ENCODE measurements at regions not wholly inside any gene's neighbourhood (a gene's known extent, or its start where the extent isn't known, plus 50 kb on each side); places are given as distances from the start of the nearest gene placed in this dataset.

- no peak for TF ChIP-seq CTCF (IDR thresholded peaks at IDR 0.05)
- intact Hi-C loops (cut with DNase I) = no loop called here
- ATAC-seq (no peak), DNase-seq (no peak)
- Histone ChIP-seq H3K4me3 (no peak overlapping the region), H3K9me3 (no peaks in the 10 kb centered on the region), H3K4me1 (peaks cover 0 to 31% (median 11%) of the 10 kb centered on the region in 9 donors), H3K36me3 (no peaks in the 10 kb centered on the region), H3K27ac (no peak overlapping the region), H3K27me3 (no peaks in the 10 kb centered on the region)
- WGBS, 2 donors = 70 to 74% methylated on average over 4 of the region's 4 CpGs
Measured at GRCh38 chr13:39954476-39954875, 299.0 kb downstream of the COG6 start.

- intact Hi-C loops (cut with DNase I) = no loop called here
- no peak for DNase-seq
- Histone ChIP-seq H3K36me3 (no peaks in the 10 kb centered on the region), H3K27me3 (no peaks in the 10 kb centered on the region), H3K27ac (no peak overlapping the region), H3K4me3 (no peak overlapping the region), H3K9me3 (no peaks in the 10 kb centered on the region), H3K4me1 (peaks cover 0 to 39% (median 11%) of the 10 kb centered on the region in 9 donors)
- no peak for ATAC-seq
- no peak for TF ChIP-seq CTCF (IDR thresholded peaks at IDR 0.05)
- 98 to 100% methylated on average over 1 of the region's 1 CpG for WGBS, 2 donors
Measured at GRCh38 chr13:39955560-39955959, 300.1 kb downstream of the COG6 start.

GRCh38 chr13:39956036-39956435 is 300.6 kb downstream of the COG6 start:
- H3K27ac ChIP-seq = no peak overlapping the region
- H3K9me3 ChIP-seq = no peaks in the 10 kb centered on the region
- no peak for DNase-seq
- no peaks in the 10 kb centered on the region for H3K27me3 ChIP-seq
- intact Hi-C loops (cut with DNase I) = no loop called here
- no peaks in the 10 kb centered on the region for H3K36me3 ChIP-seq
- 99 to 100% methylated on average over 2 of the region's 2 CpGs for WGBS, 2 donors
- peaks cover 0 to 37% (median 11%) of the 10 kb centered on the region in 9 donors for H3K4me1 ChIP-seq
- no peak for ATAC-seq
- no peak for TF ChIP-seq CTCF (IDR thresholded peaks at IDR 0.05)
- no peak overlapping the region for H3K4me3 ChIP-seq

GRCh38 chr13:39957868-39958677 is 302.6 kb downstream of the COG6 start:
- no peaks in the 10 kb centered on the region for H3K36me3 ChIP-seq
- intact Hi-C loops (cut with DNase I) = no loop called here
- 83% methylated on average over 5 of the region's 5 CpGs for WGBS, 2 donors
- no peaks in the 10 kb centered on the region for H3K9me3 ChIP-seq
- ATAC-seq (no peak), DNase-seq (no peak)
- H3K27me3 ChIP-seq = no peaks in the 10 kb centered on the region
- no peak for TF ChIP-seq CTCF (IDR thresholded peaks at IDR 0.05)
- no peak overlapping the region for H3K27ac ChIP-seq
- peaks cover 0 to 16% (median 1%) of the 10 kb centered on the region in 9 donors for H3K4me1 ChIP-seq
- H3K4me3 ChIP-seq = no peak overlapping the region

Measured in heart right ventricle (tissue), 16 donors.